Lower leg skin (tissue), 3 donors: ENCODE measurements at regions not wholly inside any gene's neighbourhood (a gene's known extent, or its start where the extent isn't known, plus 50 kb on each side); places are given as distances from the start of the nearest gene placed in this dataset.

Experiments used
- POLR2A ChIP-seq, 2 donors: fragments of 450-650 bp; IDR thresholded peaks; one replicate each; pipeline ENCODE4 v1.6.1; 2016 to 2017; ENCODE audit warnings: antibody characterized with exemption in 2 of 2, mild to moderate bottlenecking in 1 of 2, moderate library complexity in 1 of 2
- TF ChIP-seq, protein P1 (sequence below), 3 donors: fragments of 450-650 bp; IDR thresholded peaks; one replicate each; pipeline ENCODE4 v1.5.1; 2016; ENCODE audit warnings: antibody characterized with exemption in 3 of 3, mild to moderate bottlenecking in 3 of 3, moderate library complexity in 2 of 3

GRCh38 chr1:218948446-218948845, 225.2 kb upstream of the LYPLAL1 start:
- TF ChIP-seq, protein P1, sequence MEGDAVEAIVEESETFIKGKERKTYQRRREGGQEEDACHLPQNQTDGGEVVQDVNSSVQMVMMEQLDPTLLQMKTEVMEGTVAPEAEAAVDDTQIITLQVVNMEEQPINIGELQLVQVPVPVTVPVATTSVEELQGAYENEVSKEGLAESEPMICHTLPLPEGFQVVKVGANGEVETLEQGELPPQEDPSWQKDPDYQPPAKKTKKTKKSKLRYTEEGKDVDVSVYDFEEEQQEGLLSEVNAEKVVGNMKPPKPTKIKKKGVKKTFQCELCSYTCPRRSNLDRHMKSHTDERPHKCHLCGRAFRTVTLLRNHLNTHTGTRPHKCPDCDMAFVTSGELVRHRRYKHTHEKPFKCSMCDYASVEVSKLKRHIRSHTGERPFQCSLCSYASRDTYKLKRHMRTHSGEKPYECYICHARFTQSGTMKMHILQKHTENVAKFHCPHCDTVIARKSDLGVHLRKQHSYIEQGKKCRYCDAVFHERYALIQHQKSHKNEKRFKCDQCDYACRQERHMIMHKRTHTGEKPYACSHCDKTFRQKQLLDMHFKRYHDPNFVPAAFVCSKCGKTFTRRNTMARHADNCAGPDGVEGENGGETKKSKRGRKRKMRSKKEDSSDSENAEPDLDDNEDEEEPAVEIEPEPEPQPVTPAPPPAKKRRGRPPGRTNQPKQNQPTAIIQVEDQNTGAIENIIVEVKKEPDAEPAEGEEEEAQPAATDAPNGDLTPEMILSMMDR (IDR thresholded peaks at IDR 0.05): no peak
- TF ChIP-seq POLR2A (IDR thresholded peaks at IDR 0.05): no peak
